ENCODE measurements at regions not wholly inside any gene's neighbourhood (a gene's known extent, or its start where the extent isn't known, plus 50 kb on each side); places are given as distances from the start of the nearest gene placed in this dataset.

- no peaks in the 10 kb centered on the region for H3K23me2 ChIP-seq (ENCODE audit: low read depth, low read length)
- no peak overlapping the region for H4K8ac ChIP-seq (ENCODE audit: extremely low read depth, insufficient read depth, low read length)
- no peak overlapping the region for H3K56ac ChIP-seq (replicated peaks; ENCODE audit: insufficient read length, low read depth, low read length)
- no peak overlapping the region for H3K4me2 ChIP-seq (ENCODE audit: insufficient read depth in 1 of 2, low read depth in 2 of 2, low read length in 2 of 2)
- no peak overlapping the region for H3K9ac ChIP-seq (replicated peaks in 1 of 4; ENCODE audit: extremely low read depth in 1 of 4, low read depth in 3 of 4, low read length in 3 of 4)
- H2AK5ac ChIP-seq (ENCODE audit: low read depth, low read length) = no peak overlapping the region
- ChIA-PET CTCF (ENCODE audit: partially characterized antibody) (interaction anchor here (0.8 kb wide), 1 partner anchor 19 kb away, joined by 3 read pairs; no protein-coding TSS in a partner anchor), POLR2A (ENCODE audit: partially characterized antibody) (no interaction called here)
- TF ChIP-seq SRF (IDR thresholded peaks at IDR 0.05; ENCODE audit: low read depth, low read length) (no peak), BCL11A (IDR thresholded peaks at IDR 0.05; ENCODE audit: low read depth in 2 of 2, low read length in 2 of 2) (no peak), ASH2L (IDR thresholded peaks at IDR 0.05; ENCODE audit: low read length) (no peak), TEAD4 (IDR thresholded peaks at IDR 0.05; ENCODE audit: low read depth, low read length) (peak; percentile 74), CTBP2 (IDR thresholded peaks at IDR 0.05; ENCODE audit: borderline replicate concordance, insufficient read depth, insufficient read length, low read length) (no peak), BACH1 (IDR thresholded peaks at IDR 0.05; ENCODE audit: low read length) (no peak), SUZ12 (IDR thresholded peaks at IDR 0.05; ENCODE audit: low read length) (no peak)
- no peak overlapping the region for H2BK12ac ChIP-seq (ENCODE audit: low read depth, low read length)
- no peak overlapping the region for H2BK20ac ChIP-seq (ENCODE audit: low read length)
- H2BK120ac ChIP-seq (replicated peaks; ENCODE audit: low read depth, low read length) = no peak overlapping the region
- no peak overlapping the region for H3K4me3 ChIP-seq (ENCODE audit: extremely low read depth in 1 of 4, insufficient read depth in 2 of 4, low read depth in 3 of 4, low read length in 4 of 4)
- H2AFZ ChIP-seq (ENCODE audit: low read length) = no peak overlapping the region
- no peaks in the 10 kb centered on the region for H3K27me3 ChIP-seq (replicated peaks in 1 of 4; ENCODE audit: control insufficient read depth in 3 of 4, extremely low read depth in 1 of 4, insufficient read depth in 3 of 4, low read length in 3 of 4)
- no peak overlapping the region for H3K27ac ChIP-seq (ENCODE audit: low read depth, low read length)
- H2BK5ac ChIP-seq (ENCODE audit: low read depth, low read length) = no peak overlapping the region
- no peak overlapping the region for H3K18ac ChIP-seq (ENCODE audit: extremely low read depth, low read length)
- H2BK15ac ChIP-seq (ENCODE audit: low read length) = no peak overlapping the region
- 98% methylated on average over 3 of the region's 3 CpGs; no CpG with 5 or more reads in 1 of the 2 experiments for WGBS, 2 experiments (ENCODE audit: extremely low coverage in 1 of 2, insufficient coverage in 1 of 2, insufficient read length in 1 of 2, insufficient replicate concordance in 2 of 2, low coverage in 1 of 2, low lambda C conversion rate in 2 of 2, missing lambda C conversion rate in 1 of 2)
- H3K79me1 ChIP-seq (ENCODE audit: low read depth, low read length) = no peaks in the 10 kb centered on the region
- H3K4ac ChIP-seq (replicated peaks; ENCODE audit: insufficient read length, low read depth, low read length) = no peak overlapping the region
- no peak overlapping the region for H4K91ac ChIP-seq (replicated peaks; ENCODE audit: insufficient read length, low read length)
- no peaks in the 10 kb centered on the region for H3K9me3 ChIP-seq (ENCODE audit: insufficient read depth in 2 of 2, low read depth in 1 of 2, low read length in 1 of 2)
- DNase-seq (ENCODE audit: low read depth in 1 of 2, low spot score in 2 of 2) = no peak
- no peak overlapping the region for H3K14ac ChIP-seq (ENCODE audit: insufficient read length)
- no peak overlapping the region for H4K5ac ChIP-seq (ENCODE audit: insufficient read length, low read depth, low read length)
- no peak overlapping the region for H3K23ac ChIP-seq (ENCODE audit: insufficient read length)
- no peaks in the 10 kb centered on the region for H4K20me1 ChIP-seq (replicated peaks in 1 of 2; ENCODE audit: control insufficient read depth in 1 of 2, insufficient read depth in 2 of 2, low read length in 2 of 2)
- no peaks in the 10 kb centered on the region for H3K36me3 ChIP-seq (ENCODE audit: control insufficient read depth in 2 of 4, insufficient read depth in 4 of 4, low read length in 3 of 4)
- FAIRE-seq = no peak
- H3K4me1 ChIP-seq (replicated peaks in 1 of 4; ENCODE audit: control insufficient read depth in 3 of 4, insufficient read depth in 4 of 4, low read length in 3 of 4) = no peaks in the 10 kb centered on the region
- no peaks in the 10 kb centered on the region for H3K79me2 ChIP-seq (ENCODE audit: control insufficient read depth in 1 of 2, insufficient read depth in 2 of 2, low read length in 2 of 2)
Observed at GRCh38 chr18:60235164-60235563, 137.4 kb downstream of the MC4R start.

Measured in H1 (cell line).